HG03520 (cell line): ENCODE measurements at regions not wholly inside any gene's neighbourhood (a gene's known extent, or its start where the extent isn't known, plus 50 kb on each side); places are given as distances from the start of the nearest gene placed in this dataset.
"Not testable (repeated sequence)": the region's sequence is repeated elsewhere in the genome, so short reads cannot be mapped to it uniquely, and the experiment has no call there.

Experiments
- ATAC-seq: cut with Tn5 transposase; IDR thresholded peaks from one replicate; pipeline ENCODE4 v1.9.1; 2021; ENCODE audit warnings: mild to moderate bottlenecking, moderate library complexity; ENCODE audit not compliant: unreplicated experiment

- ATAC-seq = no peak
Measured at GRCh38 chr4:175033162-175033561, 115.0 kb downstream of the ADAM29 start.

DNA sequence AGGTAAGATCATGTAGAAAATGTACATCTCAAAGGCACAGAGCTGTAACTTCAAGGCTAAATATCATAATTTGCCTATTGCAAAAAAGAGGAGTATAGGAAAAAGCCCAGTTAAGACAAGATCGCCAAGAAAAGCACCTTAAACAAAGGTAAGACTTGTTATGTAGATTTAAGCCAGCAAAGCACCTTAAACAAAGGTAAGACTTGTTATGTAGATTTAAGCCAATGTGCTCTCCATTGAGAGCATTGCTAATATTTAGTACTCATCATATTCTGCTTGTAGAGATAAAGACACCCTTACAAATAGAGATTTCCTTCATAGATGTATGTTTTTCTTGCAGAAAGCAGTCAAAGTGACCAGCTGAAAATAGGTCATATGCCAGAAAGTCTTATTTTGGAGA is 115.8 kb downstream of the ADAM29 start:
- ATAC-seq = no peak

DNA sequence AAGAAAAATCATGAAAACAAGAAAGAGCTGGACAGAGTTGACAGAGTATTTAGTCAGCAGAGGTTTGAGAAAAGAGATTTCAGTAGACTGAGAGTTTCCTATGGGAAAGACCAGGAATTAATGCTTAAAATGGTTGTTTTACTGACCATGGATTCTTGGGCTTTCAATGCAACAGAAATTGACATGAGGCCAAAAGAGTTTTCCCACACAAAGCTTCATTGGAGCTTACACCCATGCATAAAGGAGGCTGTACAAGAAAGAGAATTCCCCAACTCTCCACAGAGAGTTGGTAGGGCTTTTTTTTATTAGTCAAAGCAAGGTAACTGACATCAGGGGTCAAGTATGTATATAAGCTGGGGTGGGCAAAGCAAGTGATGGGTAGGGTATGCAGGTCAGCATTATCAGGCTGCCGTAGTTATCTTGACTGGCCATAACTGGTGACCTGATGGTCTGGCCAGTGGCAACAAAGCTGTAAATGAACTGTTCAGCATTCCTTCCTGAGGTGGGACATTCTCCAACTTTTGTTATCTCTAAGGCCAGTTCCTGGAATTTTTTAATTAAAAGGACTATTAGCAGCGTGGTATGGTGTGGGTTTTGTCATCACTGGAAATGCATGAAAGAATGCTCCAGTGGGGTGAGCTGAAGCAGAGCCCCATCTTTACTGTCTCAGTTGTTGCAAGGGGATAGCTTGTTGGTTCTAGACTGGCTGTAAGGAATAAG is 117.0 kb downstream of the ADAM29 start:
- no peak for ATAC-seq

GRCh38 chr4:175035905-175036304 is 117.7 kb downstream of the ADAM29 start:
- no peak for ATAC-seq

DNA sequence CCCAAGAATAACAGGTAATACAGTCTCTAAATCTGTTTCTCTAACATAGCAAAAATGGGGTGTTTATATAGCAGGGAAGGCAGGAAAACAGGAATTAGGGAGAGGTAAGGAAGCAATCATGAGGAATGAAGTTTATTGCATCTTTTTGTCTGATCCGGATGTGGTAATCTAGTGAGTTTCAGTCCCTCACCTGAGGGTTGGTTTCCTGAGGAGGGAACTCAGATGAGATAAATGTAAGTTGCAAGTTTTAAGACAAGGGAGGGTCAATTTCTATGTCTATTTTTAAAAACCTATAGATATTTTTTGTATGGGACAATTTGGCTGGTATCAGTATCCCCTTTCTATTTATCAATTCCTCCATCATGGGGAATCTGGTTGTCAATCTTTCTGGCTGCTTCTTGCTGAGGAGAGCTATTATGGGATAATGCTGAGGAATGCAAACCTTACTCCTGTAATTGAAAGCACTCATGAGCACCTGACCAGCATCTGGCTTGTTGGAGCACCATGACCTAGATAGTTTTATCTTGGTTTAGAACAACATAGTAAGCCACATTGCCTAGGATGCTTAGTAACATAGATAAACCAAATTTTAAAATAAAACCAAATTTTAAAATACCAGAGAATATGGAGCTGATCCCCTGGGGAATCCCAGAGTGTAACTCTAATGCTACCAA is 130.1 kb downstream of the ADAM29 start:
- no peak for ATAC-seq

GRCh38 chr4:175048906-175049305 is 130.7 kb downstream of the ADAM29 start:
- ATAC-seq = no peak

DNA sequence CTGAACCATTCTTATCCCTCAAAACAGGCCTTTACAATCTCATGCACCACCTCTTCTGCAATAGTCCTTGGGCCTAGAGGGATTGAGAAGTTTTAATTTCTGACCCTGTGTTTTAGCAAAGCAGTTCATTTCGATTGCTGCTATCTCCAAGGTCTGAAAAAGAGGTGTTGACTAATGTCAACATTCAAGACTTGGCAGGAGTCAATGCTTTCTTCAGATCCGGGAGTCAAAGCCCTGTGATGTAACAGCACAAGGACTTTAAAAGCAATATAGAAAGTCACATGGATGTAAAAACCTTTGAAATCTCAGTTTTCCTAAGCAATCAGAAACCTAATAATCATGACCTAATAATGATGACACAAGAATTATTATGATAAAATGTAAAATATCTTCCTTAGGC is 133.8 kb downstream of the ADAM29 start:
- ATAC-seq = no peak

GRCh38 chr4:175054980-175055379 is 136.8 kb downstream of the ADAM29 start:
- no peak for ATAC-seq

- no peak for ATAC-seq
Measured at GRCh38 chr4:175062183-175062592, 144.0 kb downstream of the ADAM29 start.

- no peak for ATAC-seq
Measured at GRCh38 chr4:175065228-175065627, 147.1 kb downstream of the ADAM29 start.

GRCh38 chr4:175066923-175067627 is 148.9 kb downstream of the ADAM29 start:
- ATAC-seq = no peak

DNA sequence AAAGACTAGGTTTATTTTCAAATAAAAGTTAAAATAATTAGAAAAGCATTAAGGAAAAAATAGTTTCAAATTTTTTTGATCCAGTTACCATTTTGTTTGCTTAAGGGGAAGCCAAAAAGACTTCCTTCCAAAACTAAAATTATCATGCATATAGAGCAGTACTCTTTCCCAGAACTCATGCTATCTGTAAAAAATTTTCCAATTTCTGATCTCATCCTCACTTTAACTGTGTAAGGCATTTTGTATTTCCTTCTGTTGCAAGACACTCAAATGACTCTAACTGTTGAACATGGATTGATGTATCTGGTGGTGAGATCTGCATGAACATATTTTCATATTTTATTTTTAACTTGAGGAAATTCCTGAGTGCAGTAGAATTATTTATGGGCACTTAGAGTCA is 150.1 kb downstream of the ADAM29 start:
- no peak for ATAC-seq

GRCh38 chr4:175070444-175070843 is 152.3 kb downstream of the ADAM29 start:
- ATAC-seq = no peak

GRCh38 chr4:175071123-175071522 is 153.0 kb downstream of the ADAM29 start:
- no peak for ATAC-seq

DNA sequence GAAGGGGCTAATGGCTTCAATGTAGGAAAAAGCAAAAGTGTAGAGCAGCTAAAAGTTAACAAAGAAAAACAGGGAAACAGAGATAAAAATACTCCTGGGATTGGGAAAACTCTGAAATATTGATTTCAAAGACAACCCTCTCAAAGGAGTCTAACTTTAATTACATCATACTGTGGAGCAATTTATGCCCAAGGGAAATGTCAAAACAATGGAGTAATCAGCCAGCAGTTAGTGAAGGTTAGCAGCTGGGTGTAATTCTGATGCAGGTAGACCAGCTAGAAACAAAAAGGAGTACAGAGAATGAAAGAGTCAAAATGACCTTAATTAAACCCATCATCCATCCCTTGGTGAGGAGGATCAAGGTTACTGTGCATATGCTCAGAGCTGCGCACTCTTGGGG is 169.0 kb downstream of the ADAM29 start:
- ATAC-seq = no peak

DNA sequence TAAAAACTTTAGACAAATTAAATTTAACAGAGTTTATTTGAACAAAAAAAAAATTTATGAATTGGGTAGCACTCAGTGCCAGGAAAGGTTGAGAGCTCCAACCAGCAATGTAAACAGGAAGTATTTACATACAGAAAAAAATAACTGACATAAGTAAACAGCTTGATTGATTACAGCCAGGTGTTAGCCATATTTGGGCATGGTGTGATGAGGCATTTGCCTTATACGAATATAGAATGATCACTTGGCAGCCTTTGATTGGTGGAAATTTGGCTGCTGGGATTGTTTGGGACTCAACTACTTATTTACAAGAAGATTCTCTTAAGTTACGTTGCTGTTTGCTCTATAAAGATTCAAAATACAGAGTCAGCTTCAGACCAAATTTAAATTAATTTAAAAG is 172.0 kb downstream of the ADAM29 start:
- no peak for ATAC-seq

DNA sequence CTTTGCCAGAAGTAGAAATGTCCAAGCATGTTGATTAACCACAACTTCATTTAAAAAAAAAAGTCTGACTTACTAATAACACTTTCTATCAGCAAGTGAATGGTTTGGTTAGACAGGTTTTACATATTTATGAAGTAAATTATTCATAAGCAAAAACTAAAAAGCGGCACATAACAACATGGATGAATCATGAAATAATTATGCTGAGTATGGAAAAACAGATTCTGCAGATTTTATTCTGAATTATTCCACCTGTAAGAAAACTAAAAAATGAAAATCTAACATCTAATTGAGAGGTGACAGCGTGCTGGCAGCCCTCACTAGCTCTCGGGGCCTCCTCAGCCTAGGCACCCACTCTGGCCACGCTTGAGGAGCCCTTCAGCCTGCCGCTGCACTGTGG is 173.5 kb downstream of the ADAM29 start:
- no peak for ATAC-seq

GRCh38 chr4:175092114-175092513 is 174.0 kb downstream of the ADAM29 start:
- no peak for ATAC-seq

GRCh38 chr4:175093055-175093454 is 174.9 kb downstream of the ADAM29 start:
- not testable (repeated sequence) for ATAC-seq

GRCh38 chr4:175103403-175103802 is 185.2 kb downstream of the ADAM29 start:
- no peak for ATAC-seq

DNA sequence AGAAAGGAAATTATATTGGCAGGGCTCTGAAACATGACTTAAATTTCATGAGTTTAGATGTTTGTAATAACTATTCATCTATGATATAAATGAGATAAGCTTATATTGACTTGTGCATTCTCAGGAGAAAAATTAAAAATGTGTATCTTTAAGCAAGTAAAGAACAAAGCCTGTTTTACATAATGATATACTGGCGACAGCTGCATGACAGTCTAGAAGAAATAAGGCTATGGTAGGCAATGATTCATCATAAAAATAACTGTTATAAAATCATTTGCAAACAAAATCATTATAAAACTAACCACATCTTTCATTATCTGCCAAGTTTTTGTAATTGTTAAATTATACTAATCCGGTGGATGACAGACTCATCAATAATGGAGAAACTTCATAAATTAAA is 188.1 kb downstream of the ADAM29 start:
- ATAC-seq = no peak

GRCh38 chr4:175109933-175110332 is 191.8 kb downstream of the ADAM29 start:
- ATAC-seq = no peak
